Left ventricle myocardium inferior (tissue), 1 donor: ENCODE measurements at regions not wholly inside any gene's neighbourhood (a gene's known extent, or its start where the extent isn't known, plus 50 kb on each side); places are given as distances from the start of the nearest gene placed in this dataset.

Source experiments
- DNase-seq: peaks from one replicate; pipeline ENCODE4 v3.0.0-alpha.2; 2020
- H3K27ac ChIP-seq: fragments of 200-600 bp; replicated peaks from 2 replicates; pipeline ENCODE4 v1.8.0; 2021
- H3K27me3 ChIP-seq: fragments of 200-600 bp; 2 replicates; pipeline ENCODE4 v1.8.0; 2021; ENCODE audit warnings: low read depth
- H3K36me3 ChIP-seq: fragments of 200-600 bp; 2 replicates; pipeline ENCODE4 v1.8.0; 2021
- H3K4me1 ChIP-seq: fragments of 200-600 bp; 2 replicates; pipeline ENCODE4 v1.8.0; 2021
- H3K4me3 ChIP-seq: fragments of 200-600 bp; 2 replicates; pipeline ENCODE4 v1.8.0; 2021; ENCODE audit warnings: mild to moderate bottlenecking, moderate library complexity
- H3K9me3 ChIP-seq: fragments of 200-600 bp; replicated peaks from 2 replicates; pipeline ENCODE4 v1.8.0; 2021
- intact Hi-C: fragments of 100-400 bp; cut with micrococcal nuclease; formaldehyde crosslinking; loops from one replicate; pipeline ENCODE4 v1.11.0; 2022
- TF ChIP-seq, protein P1 (sequence below): fragments of 200-600 bp; IDR thresholded peaks from 2 replicates; pipeline ENCODE4 v1.8.0; 2021; ENCODE audit warnings: antibody characterized with exemption, mild to moderate bottlenecking, borderline replicate concordance
- donor health status: DM: no; HTN: yes; CAD: no; lungs with severe emphysema.

DNA sequence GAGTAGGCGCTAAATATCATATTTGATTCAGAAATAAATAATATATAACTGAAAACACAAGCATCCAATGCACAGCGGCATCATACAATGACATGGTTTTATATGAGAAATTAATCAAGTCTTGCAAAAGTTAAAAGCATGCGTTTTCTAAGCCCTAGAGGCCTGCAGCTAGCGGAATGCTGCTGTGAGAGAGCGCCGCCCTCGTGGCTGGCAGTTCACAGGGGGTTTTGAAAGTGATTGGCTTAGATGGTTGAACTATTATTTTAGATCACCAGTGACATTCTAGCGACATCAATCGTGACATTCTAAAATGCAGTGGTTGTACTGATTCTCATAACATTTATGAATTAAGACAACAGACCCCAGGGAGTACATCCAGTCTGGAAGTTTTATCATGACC is 235.2 kb upstream of the MGMT start:
- intact Hi-C loops = no loop called here
- H3K36me3 ChIP-seq = no peaks in the 10 kb centered on the region
- TF ChIP-seq, protein P1, sequence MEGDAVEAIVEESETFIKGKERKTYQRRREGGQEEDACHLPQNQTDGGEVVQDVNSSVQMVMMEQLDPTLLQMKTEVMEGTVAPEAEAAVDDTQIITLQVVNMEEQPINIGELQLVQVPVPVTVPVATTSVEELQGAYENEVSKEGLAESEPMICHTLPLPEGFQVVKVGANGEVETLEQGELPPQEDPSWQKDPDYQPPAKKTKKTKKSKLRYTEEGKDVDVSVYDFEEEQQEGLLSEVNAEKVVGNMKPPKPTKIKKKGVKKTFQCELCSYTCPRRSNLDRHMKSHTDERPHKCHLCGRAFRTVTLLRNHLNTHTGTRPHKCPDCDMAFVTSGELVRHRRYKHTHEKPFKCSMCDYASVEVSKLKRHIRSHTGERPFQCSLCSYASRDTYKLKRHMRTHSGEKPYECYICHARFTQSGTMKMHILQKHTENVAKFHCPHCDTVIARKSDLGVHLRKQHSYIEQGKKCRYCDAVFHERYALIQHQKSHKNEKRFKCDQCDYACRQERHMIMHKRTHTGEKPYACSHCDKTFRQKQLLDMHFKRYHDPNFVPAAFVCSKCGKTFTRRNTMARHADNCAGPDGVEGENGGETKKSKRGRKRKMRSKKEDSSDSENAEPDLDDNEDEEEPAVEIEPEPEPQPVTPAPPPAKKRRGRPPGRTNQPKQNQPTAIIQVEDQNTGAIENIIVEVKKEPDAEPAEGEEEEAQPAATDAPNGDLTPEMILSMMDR = no peak
- H3K27me3 ChIP-seq = no peaks in the 10 kb centered on the region
- H3K4me3 ChIP-seq = no peak overlapping the region
- no peaks in the 10 kb centered on the region for H3K9me3 ChIP-seq
- no peak overlapping the region for H3K27ac ChIP-seq
- DNase-seq = no peak
- H3K4me1 ChIP-seq = no peaks in the 10 kb centered on the region

DNA sequence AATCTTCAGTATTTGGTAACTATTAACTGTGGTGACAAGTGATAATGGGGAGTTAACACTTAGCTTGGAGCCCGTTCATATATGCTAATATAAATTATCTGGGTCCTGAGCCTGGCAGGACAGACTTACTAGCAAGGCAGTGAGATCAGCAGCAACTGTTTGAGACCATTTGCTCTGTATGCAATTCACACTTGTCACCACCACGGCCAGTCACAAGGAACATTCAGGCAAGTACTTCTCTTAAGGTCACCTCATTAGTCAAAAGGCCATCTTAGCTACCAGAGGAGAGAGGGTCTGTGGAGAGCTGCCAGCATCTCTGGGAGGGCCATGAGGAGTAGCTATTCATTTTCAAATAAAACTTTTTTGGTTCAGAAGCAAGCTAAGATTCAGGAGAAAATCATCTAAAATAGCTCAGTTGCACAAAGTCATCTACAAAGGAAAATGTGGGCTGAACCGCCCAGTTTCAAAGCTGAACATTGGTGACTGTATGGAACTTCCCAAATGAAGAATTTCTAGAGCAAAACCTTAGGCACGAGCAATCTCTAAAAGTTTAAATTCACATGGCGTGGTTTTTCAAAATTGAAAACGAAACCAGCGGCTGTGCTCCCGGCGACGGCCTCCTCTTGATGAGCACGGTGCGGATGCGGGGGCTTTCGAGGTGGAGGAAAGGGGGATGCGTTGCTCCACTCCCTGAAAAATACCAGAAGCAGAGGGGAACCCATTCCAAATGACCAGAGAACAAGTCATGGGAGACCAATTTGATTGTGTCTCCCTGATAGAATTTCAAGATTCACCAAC is 233.5 kb upstream of the MGMT start:
- no peaks in the 10 kb centered on the region for H3K27me3 ChIP-seq
- no peaks in the 10 kb centered on the region for H3K4me1 ChIP-seq
- no peak for DNase-seq
- intact Hi-C loops = no loop called here
- H3K27ac ChIP-seq = peak overlapping the region; percentile 19
- TF ChIP-seq, protein P1 = no peak
- H3K9me3 ChIP-seq = no peaks in the 10 kb centered on the region
- peak overlapping the region; percentile 25 for H3K4me3 ChIP-seq
- H3K36me3 ChIP-seq = no peaks in the 10 kb centered on the region

DNA sequence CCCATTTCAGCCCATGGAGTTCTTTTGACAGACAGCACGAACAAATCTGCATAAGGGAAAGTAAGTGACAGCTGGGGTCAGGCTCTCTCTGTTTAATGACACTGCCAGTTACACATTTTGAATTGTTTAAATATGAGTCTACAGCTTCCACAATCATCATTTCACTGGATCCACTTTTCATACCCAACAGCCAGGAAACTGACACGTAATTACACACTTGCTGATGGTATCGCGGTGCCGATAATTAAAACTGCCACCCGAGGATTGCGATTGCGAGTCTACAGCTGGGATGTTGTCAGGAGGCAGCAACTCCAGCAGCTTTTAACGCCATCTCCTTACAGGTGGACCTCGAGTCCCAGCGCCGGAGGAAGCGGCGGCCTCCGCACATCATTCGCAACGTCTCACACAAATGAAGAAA is 230.8 kb upstream of the MGMT start:
- Histone ChIP-seq H3K4me3 (no peak overlapping the region), H3K27me3 (no peaks in the 10 kb centered on the region), H3K9me3 (no peaks in the 10 kb centered on the region), H3K36me3 (no peaks in the 10 kb centered on the region), H3K4me1 (no peaks in the 10 kb centered on the region), H3K27ac (no peak overlapping the region)
- DNase-seq = no peak
- TF ChIP-seq, protein P1 = no peak
- intact Hi-C loops = no loop called here

- DNase-seq = no peak
- no peaks in the 10 kb centered on the region for H3K27me3 ChIP-seq
- no peak overlapping the region for H3K27ac ChIP-seq
- H3K9me3 ChIP-seq = no peaks in the 10 kb centered on the region
- no peaks in the 10 kb centered on the region for H3K4me1 ChIP-seq
- H3K4me3 ChIP-seq = no peak overlapping the region
- H3K36me3 ChIP-seq = no peaks in the 10 kb centered on the region
- TF ChIP-seq, protein P1 = no peak
- intact Hi-C loops = no loop called here
These were observed 225.6 kb upstream of the MGMT start for GRCh38 chr10:129241461-129241860.

- H3K36me3 ChIP-seq = no peaks in the 10 kb centered on the region
- H3K27ac ChIP-seq = no peak overlapping the region
- H3K27me3 ChIP-seq = no peaks in the 10 kb centered on the region
- intact Hi-C loops = no loop called here
- no peak overlapping the region for H3K4me3 ChIP-seq
- no peaks in the 10 kb centered on the region for H3K4me1 ChIP-seq
- TF ChIP-seq, protein P1 = no peak
- H3K9me3 ChIP-seq = no peaks in the 10 kb centered on the region
- no peak for DNase-seq
These were observed 222.7 kb upstream of the MGMT start for GRCh38 chr10:129244298-129244697.
